Mammary epithelial cell (primary cell): ENCODE measurements at regions not wholly inside any gene's neighbourhood (a gene's known extent, or its start where the extent isn't known, plus 50 kb on each side); places are given as distances from the start of the nearest gene placed in this dataset.

Experiments
- EZH2 ChIP-seq: IDR thresholded peaks from 2 replicates; pipeline ENCODE4 v1.6.1; 2012; ENCODE audit warnings: low read length, inconsistent platforms, borderline replicate concordance
- TF ChIP-seq, protein P1 (sequence below), 2 donors: IDR thresholded peaks in 1 of 2; conservative IDR thresholded peaks in 1 of 2; 2 replicates each; pipeline ENCODE4 v1.5.1; 2011 to 2012; ENCODE audit warnings: inconsistent platforms in 2 of 2, low read length in 2 of 2, mild to moderate bottlenecking in 2 of 2, control low read depth in 1 of 2, low read depth in 1 of 2; ENCODE audit not compliant: insufficient read depth in 1 of 2; ENCODE audit errors: extremely low read depth in 1 of 2

DNA sequence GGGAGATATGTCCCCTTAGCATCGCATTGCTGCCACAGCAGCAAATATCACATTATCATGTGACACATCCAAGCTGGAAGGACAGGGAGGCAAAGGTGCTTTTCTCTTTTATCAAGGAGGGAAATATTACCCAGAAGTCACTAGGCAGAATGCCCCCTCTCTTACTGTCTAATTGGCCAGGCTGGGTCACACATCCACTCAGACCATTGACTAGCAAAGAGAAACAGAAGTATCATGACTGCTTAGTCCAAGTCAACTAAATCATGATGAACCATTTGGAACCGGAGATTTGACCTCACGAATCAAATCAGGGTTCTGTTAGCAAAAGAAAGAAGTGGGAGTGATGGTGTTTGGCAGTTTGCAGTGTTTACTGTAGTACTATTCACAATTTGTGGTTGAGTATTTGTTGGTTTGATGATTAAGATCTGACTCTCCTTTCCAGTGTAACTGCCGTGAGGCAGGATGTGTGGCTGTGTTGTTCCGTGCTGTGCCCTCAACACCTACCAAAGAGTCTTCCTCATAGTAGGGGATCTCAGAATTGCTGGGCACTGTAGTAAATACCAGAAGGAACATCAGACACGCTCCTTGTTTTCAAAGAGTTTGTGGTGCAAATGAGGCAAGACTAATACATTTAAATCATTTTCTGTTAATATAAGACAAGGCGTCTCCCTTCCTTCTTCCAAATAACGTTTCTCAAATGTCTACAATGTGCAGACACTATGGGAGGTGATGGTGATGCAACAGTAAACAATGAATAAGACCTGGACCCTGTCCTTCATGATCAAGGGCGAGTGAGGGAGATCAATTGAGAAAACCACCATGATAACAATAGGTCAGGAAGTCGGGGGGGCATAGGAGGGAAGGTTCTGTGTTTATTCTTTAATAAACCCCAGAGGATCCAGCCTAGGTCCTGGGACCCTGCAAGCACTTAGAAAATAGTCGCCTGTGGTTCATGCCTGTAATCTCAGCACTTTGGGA is 194.4 kb upstream of the CRY1 start:
- TF ChIP-seq, protein P1, sequence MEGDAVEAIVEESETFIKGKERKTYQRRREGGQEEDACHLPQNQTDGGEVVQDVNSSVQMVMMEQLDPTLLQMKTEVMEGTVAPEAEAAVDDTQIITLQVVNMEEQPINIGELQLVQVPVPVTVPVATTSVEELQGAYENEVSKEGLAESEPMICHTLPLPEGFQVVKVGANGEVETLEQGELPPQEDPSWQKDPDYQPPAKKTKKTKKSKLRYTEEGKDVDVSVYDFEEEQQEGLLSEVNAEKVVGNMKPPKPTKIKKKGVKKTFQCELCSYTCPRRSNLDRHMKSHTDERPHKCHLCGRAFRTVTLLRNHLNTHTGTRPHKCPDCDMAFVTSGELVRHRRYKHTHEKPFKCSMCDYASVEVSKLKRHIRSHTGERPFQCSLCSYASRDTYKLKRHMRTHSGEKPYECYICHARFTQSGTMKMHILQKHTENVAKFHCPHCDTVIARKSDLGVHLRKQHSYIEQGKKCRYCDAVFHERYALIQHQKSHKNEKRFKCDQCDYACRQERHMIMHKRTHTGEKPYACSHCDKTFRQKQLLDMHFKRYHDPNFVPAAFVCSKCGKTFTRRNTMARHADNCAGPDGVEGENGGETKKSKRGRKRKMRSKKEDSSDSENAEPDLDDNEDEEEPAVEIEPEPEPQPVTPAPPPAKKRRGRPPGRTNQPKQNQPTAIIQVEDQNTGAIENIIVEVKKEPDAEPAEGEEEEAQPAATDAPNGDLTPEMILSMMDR (conservative IDR thresholded peaks at IDR 0.05 in 1 of 2, IDR thresholded peaks at IDR 0.05 in 1 of 2; ENCODE audit: extremely low read depth in 1 of 2, insufficient read depth in 1 of 2, low read depth in 1 of 2, low read length in 2 of 2), result no peak
- TF ChIP-seq EZH2, result no peak
